GM19395 (cell line): ENCODE measurements at regions not wholly inside any gene's neighbourhood (a gene's known extent, or its start where the extent isn't known, plus 50 kb on each side); places are given as distances from the start of the nearest gene placed in this dataset.
"Not testable (repeated sequence)": the region's sequence is repeated elsewhere in the genome, so short reads cannot be mapped to it uniquely, and the experiment has no call there.

Source experiments
- ATAC-seq: cut with Tn5 transposase; IDR thresholded peaks from one replicate; pipeline ENCODE4 v1.9.1; 2021; ENCODE audit warnings: mild to moderate bottlenecking, moderate library complexity; ENCODE audit not compliant: unreplicated experiment

DNA sequence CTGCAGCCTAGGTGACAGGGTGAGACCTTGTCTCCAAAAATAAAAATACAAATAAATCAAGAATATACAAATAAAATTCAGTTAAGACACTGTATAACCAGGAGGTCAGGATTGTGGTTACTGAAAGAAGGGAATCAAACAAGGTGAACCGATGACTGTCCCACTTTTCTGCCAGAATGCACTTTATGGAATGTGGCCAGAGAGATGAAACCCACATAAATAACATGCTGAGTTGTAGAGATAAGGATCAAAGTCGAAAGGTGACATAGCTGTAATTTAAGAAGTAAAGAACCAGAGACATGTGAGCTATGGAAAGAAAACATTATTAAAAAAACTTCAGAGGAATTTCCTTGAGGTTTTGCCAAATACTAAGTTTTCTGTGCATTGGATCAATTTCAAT is 1098.2 kb upstream of the USP15 start:
- ATAC-seq = no peak

DNA sequence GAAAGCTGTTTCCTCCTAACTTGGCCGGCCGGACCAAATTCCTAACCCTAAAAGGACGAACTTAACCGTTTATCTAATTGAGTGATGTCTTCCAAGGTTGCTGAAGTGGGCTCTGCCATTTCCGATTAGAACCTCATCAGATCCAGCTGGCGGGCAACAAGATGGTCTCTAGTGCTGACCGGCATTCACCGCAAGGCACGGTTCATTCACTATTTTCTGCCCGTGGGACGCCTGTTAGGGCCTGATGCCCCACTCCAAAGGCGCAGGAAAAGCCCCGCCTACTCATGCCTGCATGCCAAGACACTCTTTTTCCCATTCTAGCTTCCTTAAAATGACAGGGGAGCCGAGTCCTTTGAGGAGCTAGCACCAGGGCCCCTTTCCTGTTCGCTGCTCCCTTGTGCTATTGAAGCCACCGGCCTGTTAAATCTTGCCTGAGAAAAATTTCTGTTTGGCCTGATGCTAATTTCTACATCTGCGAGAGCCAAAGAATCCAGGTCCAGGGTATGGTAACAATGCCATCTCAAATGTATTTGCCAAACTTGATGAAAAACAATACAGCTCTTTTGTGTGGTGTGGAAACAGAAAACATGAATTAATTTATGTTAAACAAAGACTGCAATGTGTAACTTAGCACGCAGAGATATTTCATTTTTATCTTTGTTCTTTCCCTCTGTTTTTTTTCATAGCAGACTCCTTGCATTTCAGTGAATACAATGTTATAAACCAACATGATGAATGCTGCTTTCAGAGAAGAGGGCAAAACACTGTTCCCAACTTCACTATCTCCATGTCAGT is 1071.2 kb upstream of the USP15 start:
- ATAC-seq = no peak

DNA sequence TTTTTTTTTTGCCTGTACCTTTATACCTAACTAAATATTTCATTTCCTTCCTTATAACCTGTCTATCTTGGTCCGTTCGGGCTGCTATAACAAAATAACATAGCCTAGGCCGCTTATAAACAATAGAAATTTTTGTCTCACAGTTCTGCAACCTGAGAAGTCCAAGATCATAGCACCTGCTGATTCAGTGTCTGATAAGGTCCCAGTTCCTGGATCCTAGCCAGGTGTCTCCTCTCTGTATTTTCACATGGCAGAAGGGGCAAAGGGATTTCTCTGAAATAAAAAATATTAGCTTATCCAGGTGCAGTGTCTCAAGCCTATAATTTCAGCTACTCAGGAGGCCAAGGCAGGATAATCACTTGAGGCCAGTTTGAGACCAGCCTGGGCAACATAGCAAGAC is 1046.6 kb upstream of the USP15 start:
- no peak for ATAC-seq

DNA sequence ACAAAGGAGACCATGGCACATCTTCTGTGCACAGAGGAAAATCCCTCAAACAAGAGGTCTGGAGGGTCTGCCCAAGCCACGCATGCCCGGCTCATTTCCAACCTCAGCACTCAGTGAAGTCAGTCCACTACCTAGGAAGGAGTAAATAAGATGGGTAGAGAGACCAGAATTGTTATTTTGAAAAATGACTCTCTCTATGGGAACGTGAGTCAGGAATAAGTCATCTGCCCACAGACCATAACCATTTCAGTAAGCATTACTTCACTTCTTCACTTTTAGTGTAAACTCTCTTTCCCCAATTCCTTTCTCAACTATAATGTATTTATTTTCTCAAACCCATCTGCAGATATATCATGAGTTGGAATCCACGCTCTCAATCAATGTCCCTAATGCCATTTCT is 1039.9 kb upstream of the USP15 start:
- no peak for ATAC-seq

DNA sequence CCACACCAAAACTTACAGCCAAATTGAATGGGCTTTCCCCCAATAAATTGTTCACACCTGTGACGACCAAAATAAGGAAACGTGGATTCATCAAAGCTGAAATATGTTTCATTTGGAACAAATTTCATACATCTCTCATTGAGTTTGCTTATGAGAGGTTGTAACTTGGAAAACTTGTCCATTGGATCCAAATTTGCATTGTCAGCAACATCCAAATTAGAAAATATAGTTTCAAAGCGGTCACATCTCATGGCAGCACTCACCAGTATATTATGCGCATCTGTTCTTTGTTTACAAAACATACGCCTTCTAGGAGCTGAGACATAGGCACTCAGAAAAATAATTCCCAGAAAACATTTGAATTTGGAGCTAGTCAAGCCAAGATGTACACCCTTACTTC is 1028.2 kb upstream of the USP15 start:
- no peak for ATAC-seq

DNA sequence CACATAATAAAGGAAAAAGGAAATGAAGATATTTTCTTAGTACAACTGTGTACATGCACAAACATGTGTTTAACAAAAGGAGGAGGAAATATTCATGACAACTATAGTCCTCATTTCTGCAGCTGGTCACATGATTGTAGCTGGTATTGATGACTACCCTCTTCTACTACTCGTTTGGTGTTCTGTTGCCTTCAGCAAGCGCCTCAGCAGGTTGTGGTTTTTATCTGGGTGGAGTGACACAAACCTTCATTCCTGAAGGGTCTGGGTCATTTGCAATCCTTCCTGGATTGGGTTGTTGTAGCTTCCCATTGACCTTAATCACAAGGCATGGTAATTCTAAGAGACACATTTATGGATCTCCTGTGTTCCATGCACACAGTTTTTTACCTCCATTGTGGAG is 1009.9 kb upstream of the USP15 start:
- ATAC-seq = no peak

DNA sequence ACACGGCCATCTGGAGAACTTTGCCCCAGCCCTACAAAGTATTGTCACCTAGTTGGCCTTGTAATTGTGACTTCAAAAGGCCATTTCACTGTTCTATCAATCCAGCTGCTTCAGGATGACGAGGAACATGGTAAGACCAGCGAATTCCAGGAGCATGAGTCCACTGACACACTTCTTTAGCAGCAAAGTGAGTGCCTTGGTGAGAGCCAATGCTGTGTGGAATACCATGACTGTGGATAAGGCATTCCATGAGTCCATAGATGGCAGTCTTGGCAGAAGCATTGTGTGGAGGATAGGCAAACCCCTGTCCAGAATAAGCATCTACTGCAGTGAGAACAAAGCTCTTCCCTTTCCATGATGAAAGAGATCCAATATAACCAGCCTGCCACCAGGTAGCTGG is 1009.1 kb upstream of the USP15 start:
- no peak for ATAC-seq

DNA sequence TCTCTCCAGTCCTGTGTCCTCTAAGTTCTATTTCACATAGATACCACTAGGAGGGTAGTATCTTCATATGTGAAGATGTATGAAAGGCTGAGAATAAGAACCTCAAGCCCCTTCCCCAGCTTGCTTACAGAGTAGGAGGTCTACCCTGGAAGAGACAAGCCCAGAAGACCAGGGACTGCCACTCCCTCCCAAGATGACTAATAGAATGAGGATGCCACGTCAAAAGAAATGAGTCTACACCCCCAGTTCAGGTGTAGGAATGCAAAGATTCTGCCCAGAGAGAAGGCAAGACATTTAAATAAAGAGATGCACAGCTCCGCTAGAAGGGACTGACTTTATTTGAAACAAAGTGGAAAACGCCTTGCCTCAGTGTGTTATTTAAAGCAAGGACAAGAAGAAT is 1006.0 kb upstream of the USP15 start:
- no peak for ATAC-seq

DNA sequence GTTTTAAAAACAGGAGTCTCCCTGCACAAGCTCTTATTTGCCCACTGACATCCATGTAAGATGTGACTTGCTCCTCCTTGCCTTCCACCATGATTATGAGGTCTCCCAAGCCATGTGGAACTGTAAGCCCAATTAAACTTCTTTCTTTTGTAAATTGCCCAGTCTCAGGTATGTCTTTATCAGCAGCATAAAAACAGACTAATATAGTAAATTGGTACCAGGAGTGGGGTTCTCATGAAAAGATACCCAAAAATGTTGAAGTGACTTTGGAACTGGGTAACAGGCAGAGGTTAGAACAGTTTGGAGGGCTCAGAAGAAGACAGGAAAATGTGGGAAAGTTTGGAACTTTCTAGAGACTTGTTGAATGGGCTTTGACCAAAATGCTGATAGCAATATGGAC is 995.9 kb upstream of the USP15 start:
- not testable (repeated sequence) for ATAC-seq

DNA sequence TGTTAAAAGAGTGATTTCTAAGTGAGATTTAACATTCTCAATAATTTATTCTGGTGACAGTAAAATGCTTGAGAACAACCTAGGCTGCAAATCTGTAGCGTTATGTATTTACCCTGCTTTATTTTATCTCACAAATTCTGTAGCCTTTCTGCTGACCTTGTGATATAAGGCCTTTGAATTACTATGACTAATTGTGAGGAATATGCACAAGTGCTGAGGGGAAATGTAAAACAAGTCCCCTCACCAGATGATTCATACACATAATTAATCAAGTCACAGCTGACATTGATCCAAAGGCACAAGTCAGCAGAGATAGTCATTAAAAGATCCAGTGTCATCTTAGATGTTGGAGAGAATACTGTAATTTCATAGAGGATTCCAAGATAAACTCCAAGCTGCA is 992.7 kb upstream of the USP15 start:
- no peak for ATAC-seq

DNA sequence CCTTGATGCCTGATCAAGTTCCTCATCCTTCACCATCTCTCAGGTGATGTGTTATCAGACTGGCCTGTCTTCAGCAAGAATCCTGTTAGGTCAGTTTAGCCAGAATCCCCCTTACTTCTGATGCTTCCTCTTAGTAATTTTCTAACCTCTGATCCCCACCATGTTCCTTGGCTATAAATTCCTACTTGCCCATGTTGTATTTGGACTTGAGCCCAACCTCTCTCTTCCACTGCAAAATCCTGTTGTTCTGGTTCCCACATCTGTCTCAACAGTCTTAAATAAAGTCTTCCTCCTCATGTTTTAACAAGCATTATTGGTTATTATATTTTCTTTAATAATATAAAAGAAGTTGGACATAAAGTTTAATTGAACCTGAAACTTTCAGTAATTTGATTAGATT is 987.8 kb upstream of the USP15 start:
- no peak for ATAC-seq

DNA sequence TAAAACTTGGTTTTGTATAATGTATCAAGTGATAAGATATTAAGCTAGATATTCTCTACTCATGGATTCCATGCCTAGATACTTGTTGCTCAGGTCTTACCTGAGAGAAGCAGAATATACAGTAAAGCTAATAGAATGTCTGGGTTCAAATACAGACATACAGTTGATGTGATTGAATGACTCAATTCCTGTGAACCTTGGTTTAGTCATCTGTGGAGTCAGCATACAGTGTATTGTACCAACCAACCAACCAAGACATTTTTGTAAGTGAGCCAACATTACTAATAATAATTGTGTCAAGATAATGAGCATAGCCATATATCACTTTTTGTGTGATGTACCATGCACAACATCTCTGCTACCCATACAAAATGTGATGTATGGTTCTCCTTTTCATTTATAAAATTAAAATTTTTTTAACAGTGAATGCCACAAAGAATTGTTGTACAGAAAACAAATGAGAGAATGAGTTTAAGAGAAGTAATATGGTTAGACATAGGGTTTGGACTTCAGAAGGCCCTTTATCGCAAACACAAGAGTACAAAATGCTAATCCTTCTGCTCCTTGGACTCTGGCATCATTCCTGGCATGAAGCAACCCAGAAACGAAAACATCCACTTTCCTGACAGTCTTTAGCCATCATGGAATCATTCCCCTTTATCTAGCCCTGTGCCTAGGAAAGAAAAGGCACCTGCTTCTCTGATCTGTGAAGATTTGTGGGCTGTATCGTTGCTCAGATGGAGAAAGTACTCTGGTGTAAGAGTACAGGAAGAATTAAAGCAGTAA is 977.2 kb upstream of the USP15 start:
- no peak for ATAC-seq

DNA sequence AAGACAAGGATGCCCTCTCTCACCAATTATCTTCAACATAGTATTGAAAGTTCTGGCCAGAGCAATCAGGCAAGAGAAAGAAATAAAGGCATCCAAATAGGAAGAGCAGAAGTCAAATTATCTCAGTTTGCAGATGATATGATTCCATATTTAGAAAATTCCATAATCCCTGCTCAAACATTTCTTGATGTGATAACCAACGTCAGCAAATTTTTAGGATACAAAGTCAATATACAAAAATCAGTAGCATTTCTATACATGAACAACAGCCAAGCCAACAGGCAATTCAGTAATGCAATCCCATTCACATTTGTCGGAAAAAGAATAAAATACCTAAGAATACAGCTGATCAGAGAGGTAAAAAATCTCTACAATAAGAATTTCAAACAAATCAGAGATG is 969.7 kb upstream of the USP15 start:
- ATAC-seq = no peak

DNA sequence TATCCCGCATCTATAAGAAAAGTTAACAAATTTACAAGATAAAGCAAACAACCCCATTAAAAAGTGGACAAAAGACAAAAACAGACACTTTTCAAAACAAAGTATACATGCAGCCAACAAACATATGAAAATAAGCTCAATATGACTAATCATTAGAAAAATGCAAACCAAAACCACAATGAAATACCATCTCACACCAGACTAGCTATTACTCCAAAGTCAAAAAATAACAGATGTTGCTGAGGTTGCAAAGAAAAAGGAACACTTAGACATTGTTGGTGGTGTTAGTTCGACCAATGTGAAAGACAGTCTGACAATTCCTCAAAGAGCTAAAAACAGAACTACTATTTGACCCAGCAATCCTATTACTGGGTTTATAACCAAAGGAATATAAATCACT is 968.6 kb upstream of the USP15 start:
- no peak for ATAC-seq

DNA sequence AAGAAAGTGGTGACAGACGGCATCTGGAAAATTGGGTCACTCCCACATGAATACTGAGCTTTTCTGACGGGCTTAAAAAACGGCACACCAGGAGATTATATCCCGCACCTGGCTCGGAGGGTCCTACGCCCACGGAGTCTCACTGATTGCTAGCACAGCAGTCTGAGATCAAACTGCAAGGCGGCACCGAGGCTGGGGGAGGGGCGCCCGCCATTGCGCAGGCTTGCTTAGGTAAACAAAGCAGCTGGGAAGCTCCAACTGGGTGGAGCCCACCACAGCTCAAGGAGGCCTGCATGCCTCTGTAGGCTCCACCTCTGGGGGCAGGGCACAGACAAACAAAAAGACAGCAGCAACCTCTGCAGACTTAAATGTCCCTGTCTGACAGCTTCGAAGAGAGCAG is 966.2 kb upstream of the USP15 start:
- not testable (repeated sequence) for ATAC-seq

DNA sequence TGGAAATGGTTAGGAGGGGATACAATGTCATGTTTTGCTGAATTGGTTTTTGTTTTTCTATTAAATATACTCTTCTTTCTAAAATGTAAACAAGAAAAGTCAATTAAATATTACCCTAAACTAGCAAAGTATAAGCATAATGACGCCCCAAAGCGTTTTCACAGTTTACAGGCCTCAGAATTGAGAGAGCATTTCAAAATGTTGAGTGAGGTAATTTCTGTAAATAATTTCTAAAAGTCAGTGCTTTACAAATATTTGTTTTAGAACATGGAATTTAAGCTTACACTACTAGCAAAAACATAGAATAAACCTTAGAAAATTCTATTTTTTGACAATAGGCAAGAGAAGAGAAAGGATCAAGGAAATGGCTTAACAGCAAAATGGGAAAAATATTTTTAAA is 958.4 kb upstream of the USP15 start:
- ATAC-seq = no peak

DNA sequence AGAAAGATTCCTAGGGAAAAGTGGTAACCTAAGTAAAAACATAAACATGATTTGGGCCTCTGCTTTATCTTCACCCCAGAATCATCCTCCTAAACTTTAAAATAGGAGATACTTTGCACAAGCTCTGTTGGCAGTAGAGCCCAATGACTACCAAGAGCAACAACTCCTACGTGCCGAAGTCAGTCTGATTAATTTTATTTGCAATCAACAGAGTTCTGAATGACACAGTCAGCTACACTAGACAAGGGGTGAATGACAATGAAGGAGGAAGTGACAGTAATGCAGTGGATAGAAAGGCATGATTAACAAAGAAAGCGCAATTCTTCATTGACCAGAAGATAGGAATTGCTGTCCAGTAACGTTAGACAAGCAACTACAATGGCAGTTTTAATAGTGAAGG is 957.9 kb upstream of the USP15 start:
- ATAC-seq = no peak

DNA sequence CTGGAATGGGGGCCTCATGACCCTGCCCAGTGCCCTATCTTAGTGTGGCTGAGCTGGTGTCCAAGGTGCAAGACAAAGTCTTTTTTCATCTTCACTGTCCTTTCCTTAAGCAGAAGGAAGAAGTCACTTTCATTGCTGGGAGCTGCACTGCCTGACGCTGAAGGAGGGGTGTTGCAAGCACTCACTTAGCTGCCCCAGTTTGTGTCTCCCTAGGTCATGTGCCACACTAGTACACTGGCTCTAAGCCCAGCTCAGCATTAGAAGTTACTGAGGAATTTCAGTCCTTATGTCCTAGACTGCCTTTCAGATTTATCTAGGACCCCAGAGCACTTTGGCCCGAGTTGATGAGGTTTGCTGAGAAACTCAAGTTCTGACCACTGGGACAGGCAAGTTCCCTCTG is 952.0 kb upstream of the USP15 start:
- ATAC-seq = no peak

DNA sequence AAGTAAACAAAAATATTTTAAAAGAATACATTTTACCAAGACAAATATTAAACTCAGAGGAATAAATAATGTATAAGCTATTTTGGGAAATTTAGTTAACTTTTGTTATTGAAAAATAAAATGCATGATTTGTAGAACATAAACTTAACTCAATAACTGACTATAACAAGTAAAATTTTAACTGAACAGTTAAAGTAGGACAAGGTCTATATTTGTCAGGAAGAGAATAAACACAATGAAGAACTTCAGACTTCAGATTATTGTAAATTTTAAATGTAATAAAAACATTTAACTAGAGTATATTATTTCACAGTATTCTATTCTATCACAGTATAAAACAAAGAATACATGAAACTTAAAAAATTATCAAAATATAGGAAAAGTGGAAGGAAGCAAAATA is 948.8 kb upstream of the USP15 start:
- no peak for ATAC-seq

DNA sequence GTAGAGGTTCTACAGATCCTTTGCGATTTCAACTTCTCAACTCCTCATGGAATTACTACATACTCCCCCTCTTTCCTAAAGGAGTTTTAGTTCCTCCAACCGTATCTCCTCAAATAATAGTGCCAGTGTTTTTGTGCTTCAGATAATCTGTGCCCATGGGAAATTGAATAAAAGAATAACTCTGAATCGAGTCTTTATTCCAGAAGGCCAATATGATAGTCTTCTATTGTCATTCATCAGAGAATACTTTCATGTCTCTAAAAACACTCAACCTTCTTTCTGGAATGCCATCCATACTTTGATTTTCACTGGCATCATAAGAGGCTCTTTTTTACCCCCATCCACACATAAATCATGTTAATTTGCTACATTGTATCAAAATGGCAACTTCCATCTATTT is 911.3 kb upstream of the USP15 start:
- no peak for ATAC-seq

DNA sequence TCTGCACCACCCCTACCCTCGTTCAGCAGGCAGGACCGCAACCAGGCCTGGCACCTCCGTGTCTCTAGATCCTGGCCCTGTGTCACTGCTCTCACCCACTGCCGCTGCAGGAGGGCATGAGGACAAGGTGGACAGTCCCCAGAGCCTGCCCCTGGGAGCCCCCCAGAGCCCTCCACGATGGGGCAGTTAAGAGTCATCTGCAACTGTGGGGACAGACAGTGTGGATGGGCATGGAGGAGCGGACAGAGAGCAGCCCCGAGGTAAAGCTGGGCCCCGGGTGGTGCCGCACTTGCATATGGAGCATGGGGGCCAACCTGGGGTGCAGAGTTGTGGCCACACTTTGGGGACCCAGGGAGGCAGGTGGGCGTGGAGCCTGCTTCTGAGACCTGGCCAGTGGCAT is 905.1 kb upstream of the USP15 start:
- ATAC-seq = no peak

DNA sequence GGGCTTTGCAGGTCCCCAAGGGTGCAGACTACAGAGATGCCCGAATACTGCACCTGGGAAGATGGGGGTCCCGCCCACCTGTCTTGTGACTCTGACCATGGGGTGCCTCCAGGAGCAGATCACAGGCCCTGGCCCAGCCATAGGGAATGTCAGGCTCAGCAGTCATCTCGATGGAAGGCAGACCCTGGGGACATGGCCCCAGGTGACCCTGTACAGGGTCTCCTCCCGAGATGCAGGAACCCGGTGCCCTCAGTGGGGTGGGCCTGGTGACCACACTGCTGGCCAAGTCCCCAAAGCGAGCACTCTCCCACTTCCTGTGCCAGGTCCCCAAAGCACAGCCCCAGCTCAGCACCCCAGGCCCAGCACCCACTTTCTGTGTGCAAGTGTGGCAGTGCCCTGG is 903.7 kb upstream of the USP15 start:
- no peak for ATAC-seq

DNA sequence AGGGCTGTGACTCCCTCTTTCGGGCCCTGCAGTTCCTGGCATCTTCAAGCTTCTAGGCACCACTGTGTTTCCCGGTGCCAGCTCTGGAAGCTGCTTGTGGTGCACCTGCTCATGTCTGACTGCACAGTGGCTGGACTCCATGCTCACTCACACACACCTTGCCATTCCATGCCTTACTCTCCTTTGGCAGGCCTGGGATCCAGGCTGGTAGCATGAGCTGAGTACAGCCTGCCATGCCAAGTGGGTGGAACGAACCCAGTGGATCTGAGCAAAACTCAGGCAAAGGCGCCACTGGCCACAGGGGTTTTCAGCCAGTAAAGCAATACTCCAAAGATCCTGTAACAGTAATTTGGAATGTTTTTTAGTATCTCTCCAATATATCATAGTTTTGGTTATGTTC is 902.7 kb upstream of the USP15 start:
- ATAC-seq = no peak
